ENCODE measurements at regions not wholly inside any gene's neighbourhood (a gene's known extent, or its start where the extent isn't known, plus 50 kb on each side); places are given as distances from the start of the nearest gene placed in this dataset.

DNA sequence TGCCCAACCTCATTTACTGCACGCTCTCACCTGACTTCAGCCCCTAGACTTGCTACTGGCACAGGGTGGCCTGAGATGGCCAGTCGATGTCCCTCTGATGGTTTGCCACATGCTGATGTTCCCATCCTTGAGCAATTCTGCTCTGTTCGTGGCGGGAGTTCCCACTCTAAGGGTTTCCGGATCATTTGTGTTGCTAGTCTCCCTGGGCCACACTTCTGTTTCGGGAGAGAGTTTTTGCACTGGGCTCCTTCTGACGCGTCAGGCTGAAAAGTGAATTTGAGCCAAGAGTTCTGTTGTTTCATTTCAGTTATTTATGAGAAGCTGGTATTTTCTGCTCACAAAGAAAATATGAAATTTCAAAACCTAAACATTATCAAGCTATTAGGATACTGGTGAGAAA is 597.7 kb downstream of the BNC2 start:
- Histone ChIP-seq H3K4me3 (ENCODE audit: low read depth, low read length) (no peak overlapping the region), H3K4me1 (no peaks in the 10 kb centered on the region), H3K36me3 (ENCODE audit: control insufficient read depth, insufficient read depth, low read length) (no peaks in the 10 kb centered on the region), H3K9me3 (no peaks in the 10 kb centered on the region), H3K27me3 (replicated peaks; ENCODE audit: control insufficient read depth, insufficient read depth, low read length) (no peaks in the 10 kb centered on the region)
- Mint-ChIP-seq H3K27me3 (ENCODE audit: insufficient read depth, unreplicated experiment) (no peaks in the 10 kb centered on the region), H3K9me3 (ENCODE audit: unreplicated experiment) (no peaks in the 10 kb centered on the region), H3K36me3 (ENCODE audit: insufficient read depth, unreplicated experiment) (no peaks in the 10 kb centered on the region), H3K4me1 (ENCODE audit: low read depth, unreplicated experiment) (no peaks in the 10 kb centered on the region), H3K4me3 (ENCODE audit: unreplicated experiment) (no peak overlapping the region), H3K27ac (ENCODE audit: unreplicated experiment) (no peak overlapping the region)
- intact Hi-C loops (cut with micrococcal nuclease; ENCODE audit: unreplicated experiment), result no loop called here
- TF ChIP-seq, protein P1, sequence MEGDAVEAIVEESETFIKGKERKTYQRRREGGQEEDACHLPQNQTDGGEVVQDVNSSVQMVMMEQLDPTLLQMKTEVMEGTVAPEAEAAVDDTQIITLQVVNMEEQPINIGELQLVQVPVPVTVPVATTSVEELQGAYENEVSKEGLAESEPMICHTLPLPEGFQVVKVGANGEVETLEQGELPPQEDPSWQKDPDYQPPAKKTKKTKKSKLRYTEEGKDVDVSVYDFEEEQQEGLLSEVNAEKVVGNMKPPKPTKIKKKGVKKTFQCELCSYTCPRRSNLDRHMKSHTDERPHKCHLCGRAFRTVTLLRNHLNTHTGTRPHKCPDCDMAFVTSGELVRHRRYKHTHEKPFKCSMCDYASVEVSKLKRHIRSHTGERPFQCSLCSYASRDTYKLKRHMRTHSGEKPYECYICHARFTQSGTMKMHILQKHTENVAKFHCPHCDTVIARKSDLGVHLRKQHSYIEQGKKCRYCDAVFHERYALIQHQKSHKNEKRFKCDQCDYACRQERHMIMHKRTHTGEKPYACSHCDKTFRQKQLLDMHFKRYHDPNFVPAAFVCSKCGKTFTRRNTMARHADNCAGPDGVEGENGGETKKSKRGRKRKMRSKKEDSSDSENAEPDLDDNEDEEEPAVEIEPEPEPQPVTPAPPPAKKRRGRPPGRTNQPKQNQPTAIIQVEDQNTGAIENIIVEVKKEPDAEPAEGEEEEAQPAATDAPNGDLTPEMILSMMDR (IDR thresholded peaks at IDR 0.05; ENCODE audit: insufficient read depth in 1 of 2, low read depth in 1 of 2, low read length in 1 of 2, severe bottlenecking in 1 of 2, unreplicated experiment in 1 of 2), result no peak
- no peak for DNase-seq
- ChIA-PET POLR2A (no interaction called here), CTCF (no interaction called here)
- BruUV-seq (replicated peaks), result no TSS peak

- intact Hi-C loops (cut with micrococcal nuclease; ENCODE audit: unreplicated experiment), result no loop called here
- no peaks in the 10 kb centered on the region for H3K9me3 ChIP-seq
- Mint-ChIP-seq H3K36me3 (ENCODE audit: insufficient read depth, unreplicated experiment) (no peaks in the 10 kb centered on the region), H3K27ac (ENCODE audit: unreplicated experiment) (no peak overlapping the region), H3K4me1 (ENCODE audit: low read depth, unreplicated experiment) (no peaks in the 10 kb centered on the region), H3K9me3 (ENCODE audit: unreplicated experiment) (no peaks in the 10 kb centered on the region), H3K27me3 (ENCODE audit: insufficient read depth, unreplicated experiment) (no peaks in the 10 kb centered on the region), H3K4me3 (ENCODE audit: unreplicated experiment) (no peak overlapping the region)
- TF ChIP-seq, protein P1 (IDR thresholded peaks at IDR 0.05; ENCODE audit: insufficient read depth in 1 of 2, low read depth in 1 of 2, low read length in 1 of 2, severe bottlenecking in 1 of 2, unreplicated experiment in 1 of 2), result no peak
- POLR2A ChIA-PET, result no interaction called here
- no peak overlapping the region for H3K4me3 ChIP-seq (ENCODE audit: low read depth, low read length)
- no peaks in the 10 kb centered on the region for H3K36me3 ChIP-seq (ENCODE audit: control insufficient read depth, insufficient read depth, low read length)
- no peak for DNase-seq
- H3K27me3 ChIP-seq (replicated peaks; ENCODE audit: control insufficient read depth, insufficient read depth, low read length), result no peaks in the 10 kb centered on the region
- H3K4me1 ChIP-seq, result no peaks in the 10 kb centered on the region
- CTCF ChIA-PET, result no interaction called here
- BruUV-seq (replicated peaks), result no TSS peak
Observed at GRCh38 chr9:16275795-16276624, 594.5 kb downstream of the BNC2 start.

DNA sequence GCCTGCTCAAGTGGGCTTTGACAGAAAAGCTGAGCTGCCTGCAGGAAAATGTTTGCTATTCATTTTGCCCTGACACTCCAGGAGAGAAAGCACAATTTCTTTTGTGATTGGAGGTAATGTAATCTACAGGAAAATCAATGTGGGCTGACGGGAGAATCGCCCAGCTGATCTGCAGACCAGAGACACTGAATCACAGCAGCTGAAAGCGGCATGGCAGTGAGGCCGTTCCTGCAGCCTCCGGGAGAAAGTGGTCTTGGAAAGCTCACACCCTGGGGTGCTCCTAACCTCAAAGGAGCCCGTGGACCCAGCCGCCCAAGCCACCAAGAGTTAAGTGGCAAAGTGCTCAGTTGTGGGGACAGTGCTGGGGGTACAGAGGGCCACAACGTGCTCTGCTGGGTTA is 593.6 kb downstream of the BNC2 start:
- Mint-ChIP-seq H3K4me3 (ENCODE audit: unreplicated experiment) (no peak overlapping the region), H3K4me1 (ENCODE audit: low read depth, unreplicated experiment) (no peaks in the 10 kb centered on the region), H3K9me3 (ENCODE audit: unreplicated experiment) (no peaks in the 10 kb centered on the region), H3K36me3 (ENCODE audit: insufficient read depth, unreplicated experiment) (no peaks in the 10 kb centered on the region), H3K27ac (ENCODE audit: unreplicated experiment) (no peak overlapping the region), H3K27me3 (ENCODE audit: insufficient read depth, unreplicated experiment) (no peaks in the 10 kb centered on the region)
- Histone ChIP-seq H3K36me3 (ENCODE audit: control insufficient read depth, insufficient read depth, low read length) (no peaks in the 10 kb centered on the region), H3K4me1 (no peaks in the 10 kb centered on the region), H3K9me3 (no peaks in the 10 kb centered on the region), H3K27me3 (replicated peaks; ENCODE audit: control insufficient read depth, insufficient read depth, low read length) (no peaks in the 10 kb centered on the region), H3K4me3 (ENCODE audit: low read depth, low read length) (no peak overlapping the region)
- BruUV-seq (replicated peaks), result no TSS peak
- ChIA-PET POLR2A (no interaction called here), CTCF (no interaction called here)
- DNase-seq, result no peak
- intact Hi-C loops (cut with micrococcal nuclease; ENCODE audit: unreplicated experiment), result no loop called here
- TF ChIP-seq, protein P1 (IDR thresholded peaks at IDR 0.05; ENCODE audit: insufficient read depth in 1 of 2, low read depth in 1 of 2, low read length in 1 of 2, severe bottlenecking in 1 of 2, unreplicated experiment in 1 of 2), result no peak

Measured in Caco-2 (cell line).